ENCODE measurements at regions not wholly inside any gene's neighbourhood (a gene's known extent, or its start where the extent isn't known, plus 50 kb on each side); places are given as distances from the start of the nearest gene placed in this dataset.

- TF ChIP-seq, protein P1, sequence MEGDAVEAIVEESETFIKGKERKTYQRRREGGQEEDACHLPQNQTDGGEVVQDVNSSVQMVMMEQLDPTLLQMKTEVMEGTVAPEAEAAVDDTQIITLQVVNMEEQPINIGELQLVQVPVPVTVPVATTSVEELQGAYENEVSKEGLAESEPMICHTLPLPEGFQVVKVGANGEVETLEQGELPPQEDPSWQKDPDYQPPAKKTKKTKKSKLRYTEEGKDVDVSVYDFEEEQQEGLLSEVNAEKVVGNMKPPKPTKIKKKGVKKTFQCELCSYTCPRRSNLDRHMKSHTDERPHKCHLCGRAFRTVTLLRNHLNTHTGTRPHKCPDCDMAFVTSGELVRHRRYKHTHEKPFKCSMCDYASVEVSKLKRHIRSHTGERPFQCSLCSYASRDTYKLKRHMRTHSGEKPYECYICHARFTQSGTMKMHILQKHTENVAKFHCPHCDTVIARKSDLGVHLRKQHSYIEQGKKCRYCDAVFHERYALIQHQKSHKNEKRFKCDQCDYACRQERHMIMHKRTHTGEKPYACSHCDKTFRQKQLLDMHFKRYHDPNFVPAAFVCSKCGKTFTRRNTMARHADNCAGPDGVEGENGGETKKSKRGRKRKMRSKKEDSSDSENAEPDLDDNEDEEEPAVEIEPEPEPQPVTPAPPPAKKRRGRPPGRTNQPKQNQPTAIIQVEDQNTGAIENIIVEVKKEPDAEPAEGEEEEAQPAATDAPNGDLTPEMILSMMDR (IDR thresholded peaks at IDR 0.05) = no peak
- no peak for TF ChIP-seq POLR2AphosphoS5 (IDR thresholded peaks at IDR 0.05)
These were observed 317.9 kb downstream of the PCNX1 start for GRCh38 chr14:71225113-71225512.
